CD14-positive monocyte (primary cell): ENCODE measurements at regions not wholly inside any gene's neighbourhood (a gene's known extent, or its start where the extent isn't known, plus 50 kb on each side); places are given as distances from the start of the nearest gene placed in this dataset.
A peak's percentile ranks its signal among the peaks of the same experiment; 100 is the strongest.

Experiments
- DNase-seq, 3 donors: peaks; one replicate each; pipeline ENCODE4 v3.0.0-alpha.2; 2011 to 2022
- H2AFZ ChIP-seq: 2 replicates; pipeline ENCODE4 v1.6.0; 2012; ENCODE audit warnings: mild to moderate bottlenecking, low read depth, low read length, inconsistent platforms; ENCODE audit not compliant: insufficient read depth, poor library complexity, severe bottlenecking
- H3K27ac ChIP-seq, 2 donors: 1 replicate in 1 of 2; 2 replicates in 1 of 2; pipeline ENCODE4 v1.5.1; 2012 to 2013; ENCODE audit warnings: low read length in 2 of 2, control low read depth in 1 of 2, inconsistent platforms in 1 of 2, low read depth in 1 of 2, mild to moderate bottlenecking in 1 of 2
- H3K27me3 ChIP-seq, 2 donors: one replicate each; pipeline versions ENCODE4 v1.6.0 to v1.6.1; 2011 to 2013; ENCODE audit warnings: low read length in 2 of 2; ENCODE audit not compliant: control insufficient read depth in 2 of 2, insufficient read depth in 2 of 2
- H3K36me3 ChIP-seq, 2 donors: replicated peaks in 1 of 2; 1 replicate in 1 of 2; 2 replicates in 1 of 2; pipeline versions ENCODE4 v1.5.1 to v1.6.1; 2012 to 2013; ENCODE audit warnings: low read length in 2 of 2, control low read depth in 1 of 2, inconsistent platforms in 1 of 2, mild to moderate bottlenecking in 1 of 2; ENCODE audit not compliant: insufficient read depth in 2 of 2, control insufficient read depth in 1 of 2
- H3K4me1 ChIP-seq, 2 donors: 1 replicate in 1 of 2; 2 replicates in 1 of 2; pipeline versions ENCODE4 v1.5.1 to v1.6.1; 2012 to 2013; ENCODE audit warnings: low read length in 2 of 2, control low read depth in 1 of 2, inconsistent platforms in 1 of 2, mild to moderate bottlenecking in 1 of 2, moderate library complexity in 1 of 2; ENCODE audit not compliant: insufficient read depth in 2 of 2, control insufficient read depth in 1 of 2
- H3K4me2 ChIP-seq: replicated peaks from 2 replicates; pipeline ENCODE3; 2012; ENCODE audit warnings: low read length, moderate library complexity, mild to moderate bottlenecking; ENCODE audit not compliant: poor library complexity, severe bottlenecking; ENCODE audit errors: extremely low read depth
- H3K4me3 ChIP-seq, 3 experiments: fragments of 200-600 bp in 1 of 3; sonication (generic) in 1 of 3; replicated peaks in 1 of 3; 1 replicate in 2 of 3; 2 replicates in 1 of 3; pipeline ENCODE4 v1.5.1; 2011 to 2013; ENCODE audit warnings: low read length in 3 of 3, mild to moderate bottlenecking in 3 of 3, control low read depth in 2 of 3, low read depth in 2 of 3, inconsistent platforms in 1 of 3, moderate library complexity in 1 of 3
- H3K79me2 ChIP-seq: 2 replicates; pipeline ENCODE4 v1.6.0; 2012; ENCODE audit warnings: mild to moderate bottlenecking, control low read depth, inconsistent platforms, low read length, moderate library complexity; ENCODE audit not compliant: insufficient read depth
- H3K9ac ChIP-seq: 2 replicates; pipeline ENCODE4 v1.6.0; 2017; ENCODE audit warnings: low read length, mild to moderate bottlenecking; ENCODE audit not compliant: insufficient read depth, poor library complexity, severe bottlenecking
- H3K9me3 ChIP-seq, 2 donors: replicated peaks in 1 of 2; 1 replicate in 1 of 2; 2 replicates in 1 of 2; pipeline versions ENCODE4 v1.5.1 to v1.6.1; 2012 to 2013; ENCODE audit warnings: low read length in 2 of 2, control low read depth in 1 of 2; ENCODE audit not compliant: control insufficient read depth in 1 of 2, insufficient read depth in 1 of 2
- H4K20me1 ChIP-seq: 2 replicates; pipeline ENCODE4 v1.6.0; 2012; ENCODE audit warnings: mild to moderate bottlenecking, low read length, control low read depth, moderate library complexity; ENCODE audit not compliant: insufficient read depth
- H3K27ac Mint-ChIP-seq, 7 donors: one replicate each; pipeline ENCODE4 v1.8.0; 2020; ENCODE audit warnings: mild to moderate bottlenecking in 7 of 7, mixed read lengths in 7 of 7, moderate library complexity in 6 of 7, inconsistent platforms in 2 of 7
- H3K27me3 Mint-ChIP-seq, 3 donors: one replicate each; pipeline ENCODE4 v1.8.0; 2021 to 2022; ENCODE audit warnings: low read depth in 3 of 3, mild to moderate bottlenecking in 3 of 3, mixed read lengths in 3 of 3, moderate library complexity in 3 of 3, inconsistent platforms in 1 of 3
- H3K36me3 Mint-ChIP-seq, 2 donors: one replicate each; pipeline ENCODE4 v1.8.0; 2020; ENCODE audit warnings: mixed read lengths in 2 of 2, inconsistent platforms in 1 of 2, mild to moderate bottlenecking in 1 of 2
- H3K4me1 Mint-ChIP-seq: one replicate; pipeline ENCODE4 v1.8.0; 2020; ENCODE audit warnings: mild to moderate bottlenecking, mixed read lengths
- H3K4me3 Mint-ChIP-seq, 2 donors: one replicate each; pipeline ENCODE4 v1.8.0; 2020; ENCODE audit warnings: mild to moderate bottlenecking in 2 of 2, mixed read lengths in 2 of 2, moderate library complexity in 1 of 2
- H3K9me3 Mint-ChIP-seq, 7 donors: one replicate each; pipeline ENCODE4 v1.8.0; 2020 to 2022; ENCODE audit warnings: mixed read lengths in 7 of 7, mild to moderate bottlenecking in 6 of 7, moderate library complexity in 6 of 7, inconsistent platforms in 2 of 7
- CTCF ChIP-seq: fragments of 200-600 bp; IDR thresholded peaks from one replicate; pipeline ENCODE4 v1.8.0; 2022; ENCODE audit warnings: antibody characterized with exemption, mild to moderate bottlenecking
- WGBS: methylation state at CpG from one replicate; pipeline ENCODE4 v1.1.5; 2013; ENCODE audit warnings: missing lambda C conversion rate; ENCODE audit not compliant: insufficient coverage; 5-methylcytosine and 5-hydroxymethylcytosine counted together
- intact Hi-C, 2 donors: fragments of 100-400 bp; cut with micrococcal nuclease; formaldehyde crosslinking; loops; one replicate each; pipeline versions ENCODE4 v1.15.0 to v1.15.1; 2023

GRCh38 chr3:99551520-99551919 is 86.9 kb upstream of the COL8A1 start:
- DNase-seq: no peak
- no peak overlapping the region for H3K4me3 Mint-ChIP-seq
- intact Hi-C loops: no loop called here
- H3K9me3 Mint-ChIP-seq: peaks cover 0 to 12% (median 5%) of the 10 kb centered on the region in 7 donors
- Histone ChIP-seq H3K27ac (no peak overlapping the region), H4K20me1 (no peaks in the 10 kb centered on the region), H2AFZ (no peak overlapping the region), H3K9me3 (no peaks in the 10 kb centered on the region), H3K4me1 (no peaks in the 10 kb centered on the region), H3K27me3 (no peaks in the 10 kb centered on the region), H3K4me3 (no peak overlapping the region), H3K9ac (no peak overlapping the region), H3K4me2 (no peak overlapping the region), H3K79me2 (no peaks in the 10 kb centered on the region), H3K36me3 (no peaks in the 10 kb centered on the region)
- H3K36me3 Mint-ChIP-seq: no peaks in the 10 kb centered on the region
- no peaks in the 10 kb centered on the region for H3K4me1 Mint-ChIP-seq
- whole genome bisulfite sequencing: 100% methylated on average over 1 of the region's 1 CpG
- H3K27me3 Mint-ChIP-seq: no peaks in the 10 kb centered on the region
- H3K27ac Mint-ChIP-seq: peak overlapping the region in 1 of 7 donors; percentile 2
- TF ChIP-seq CTCF: no peak

GRCh38 chr3:99549957-99550603 is 88.3 kb upstream of the COL8A1 start:
- H3K27ac ChIP-seq: no peak overlapping the region
- H3K4me1 ChIP-seq: no peaks in the 10 kb centered on the region
- H3K4me3 Mint-ChIP-seq: no peak overlapping the region
- no peaks in the 10 kb centered on the region for H3K27me3 ChIP-seq
- no peaks in the 10 kb centered on the region for H4K20me1 ChIP-seq
- H3K9me3 ChIP-seq: no peaks in the 10 kb centered on the region
- no peaks in the 10 kb centered on the region for H3K4me1 Mint-ChIP-seq
- no peaks in the 10 kb centered on the region for H3K36me3 ChIP-seq
- no peak for DNase-seq
- intact Hi-C loops: no loop called here
- no peak overlapping the region for H3K27ac Mint-ChIP-seq
- no peak overlapping the region for H3K9ac ChIP-seq
- no peak overlapping the region for H3K4me3 ChIP-seq
- H3K9me3 Mint-ChIP-seq: peaks cover 0 to 8% (median 0%) of the 10 kb centered on the region in 7 donors
- no peaks in the 10 kb centered on the region for H3K27me3 Mint-ChIP-seq
- H3K79me2 ChIP-seq: no peaks in the 10 kb centered on the region
- TF ChIP-seq CTCF: no peak
- no peak overlapping the region for H3K4me2 ChIP-seq
- no peak overlapping the region for H2AFZ ChIP-seq
- no CpG with 5 or more reads among the region's 2 CpGs for WGBS
- H3K36me3 Mint-ChIP-seq: no peaks in the 10 kb centered on the region
